OCI-LY3 (cell line): ENCODE measurements at regions not wholly inside any gene's neighbourhood (a gene's known extent, or its start where the extent isn't known, plus 50 kb on each side); places are given as distances from the start of the nearest gene placed in this dataset.

Experiments used
- EZH2phosphoT487 ChIP-seq: fragments of 200-600 bp; shearing (Covaris generic); IDR thresholded peaks from 2 replicates; pipeline ENCODE4 v1.6.1; 2018; ENCODE audit warnings: antibody characterized with exemption, mixed run types, low read depth
- TF ChIP-seq, protein P1 (sequence below): fragments of 200-600, 300-600 bp; sonication (generic); IDR thresholded peaks from 2 replicates; pipeline ENCODE4 v1.5.1; 2014; ENCODE audit warnings: antibody characterized with exemption, low read length, low read depth

DNA sequence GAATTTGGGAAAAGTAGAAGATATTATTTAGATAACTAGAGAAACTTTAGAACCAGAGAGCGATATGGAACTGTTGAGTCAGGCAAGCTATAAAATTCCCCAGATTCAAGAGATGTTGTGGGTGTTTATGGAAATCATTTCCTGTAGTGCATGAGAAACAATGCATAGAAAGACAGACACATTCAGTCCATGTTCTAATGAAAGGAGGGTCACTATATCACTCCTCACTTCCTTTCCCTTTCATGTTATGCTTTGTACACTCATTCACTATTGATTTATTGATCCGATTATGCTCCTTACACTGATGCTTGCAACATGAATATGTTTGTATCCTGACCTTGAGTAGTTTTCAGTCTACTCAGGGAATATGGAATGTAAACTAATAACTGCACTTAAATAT is 1459.9 kb upstream of the ALCAM start:
- TF ChIP-seq, protein P1, sequence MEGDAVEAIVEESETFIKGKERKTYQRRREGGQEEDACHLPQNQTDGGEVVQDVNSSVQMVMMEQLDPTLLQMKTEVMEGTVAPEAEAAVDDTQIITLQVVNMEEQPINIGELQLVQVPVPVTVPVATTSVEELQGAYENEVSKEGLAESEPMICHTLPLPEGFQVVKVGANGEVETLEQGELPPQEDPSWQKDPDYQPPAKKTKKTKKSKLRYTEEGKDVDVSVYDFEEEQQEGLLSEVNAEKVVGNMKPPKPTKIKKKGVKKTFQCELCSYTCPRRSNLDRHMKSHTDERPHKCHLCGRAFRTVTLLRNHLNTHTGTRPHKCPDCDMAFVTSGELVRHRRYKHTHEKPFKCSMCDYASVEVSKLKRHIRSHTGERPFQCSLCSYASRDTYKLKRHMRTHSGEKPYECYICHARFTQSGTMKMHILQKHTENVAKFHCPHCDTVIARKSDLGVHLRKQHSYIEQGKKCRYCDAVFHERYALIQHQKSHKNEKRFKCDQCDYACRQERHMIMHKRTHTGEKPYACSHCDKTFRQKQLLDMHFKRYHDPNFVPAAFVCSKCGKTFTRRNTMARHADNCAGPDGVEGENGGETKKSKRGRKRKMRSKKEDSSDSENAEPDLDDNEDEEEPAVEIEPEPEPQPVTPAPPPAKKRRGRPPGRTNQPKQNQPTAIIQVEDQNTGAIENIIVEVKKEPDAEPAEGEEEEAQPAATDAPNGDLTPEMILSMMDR = no peak
- TF ChIP-seq EZH2phosphoT487 = no peak
